DMS53 treated with DMSO at 0.1 percent for 48 hours (cell line): ENCODE measurements at regions not wholly inside any gene's neighbourhood (a gene's known extent, or its start where the extent isn't known, plus 50 kb on each side); places are given as distances from the start of the nearest gene placed in this dataset.
"Not testable (repeated sequence)": the region's sequence is repeated elsewhere in the genome, so short reads cannot be mapped to it uniquely, and the experiment has no call there.

Experiments
- DNase-seq: peaks from one replicate; lab custom pipeline; 2025; ENCODE audit not compliant: unreplicated experiment; lab: John Stamatoyannopoulos, UW

DNA sequence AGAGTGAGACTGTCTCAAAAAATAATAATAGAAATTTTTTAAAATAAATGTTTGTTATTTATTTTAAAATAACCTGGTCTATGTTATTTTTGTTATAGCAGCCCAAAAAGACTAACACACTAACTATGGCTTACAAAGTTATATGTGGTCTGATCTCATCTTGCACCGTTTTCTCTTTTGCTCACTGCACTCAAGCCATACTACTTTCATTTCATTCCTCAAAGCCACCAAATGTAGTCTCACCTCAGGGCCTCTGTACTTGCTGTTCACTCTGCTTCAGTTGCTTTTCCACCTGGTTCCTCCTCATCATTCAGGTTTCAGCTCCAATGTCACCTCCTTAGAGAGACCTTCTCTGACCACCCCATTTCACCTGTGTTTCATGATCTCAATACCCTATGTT is 55.2 kb upstream of the MDM1 start:
- DNase-seq: no peak

DNA sequence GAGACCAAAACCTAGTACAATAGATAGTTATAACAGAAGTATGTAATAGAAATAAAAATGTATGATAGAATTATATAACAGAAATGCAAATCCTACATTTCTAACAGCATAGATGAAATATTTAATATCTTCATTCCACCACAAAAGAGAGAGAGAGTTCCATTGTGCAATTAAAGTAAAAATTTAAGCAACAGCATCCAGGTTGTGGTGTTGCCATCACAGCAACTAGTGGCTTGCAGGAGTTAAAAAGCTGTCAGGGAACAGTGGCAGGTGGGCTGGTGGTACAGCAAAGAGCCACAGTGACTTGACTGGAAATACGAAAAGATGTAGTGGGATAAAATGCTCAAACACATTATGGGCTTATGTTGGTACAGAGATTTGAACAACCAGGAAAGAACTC is 57.1 kb upstream of the MDM1 start:
- DNase-seq: no peak

DNA sequence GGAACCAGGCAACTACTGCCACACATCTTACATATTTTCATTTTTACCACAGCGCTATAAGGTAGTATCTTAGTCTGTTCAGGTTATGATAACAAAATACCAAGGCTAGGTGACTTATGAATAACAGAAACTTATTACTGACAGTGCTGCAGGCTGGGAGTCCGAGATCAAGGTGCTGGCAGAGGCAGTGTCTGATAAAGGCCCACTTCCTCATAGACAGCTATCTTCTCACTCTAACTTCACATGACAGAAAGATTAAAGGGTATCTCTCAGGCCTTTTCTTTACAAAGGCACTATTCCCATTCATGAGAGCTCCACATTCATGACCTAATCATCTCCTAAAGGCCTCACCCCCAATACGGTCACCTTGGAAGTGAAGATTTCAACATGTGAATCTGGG is 59.8 kb upstream of the MDM1 start:
- no peak for DNase-seq

DNA sequence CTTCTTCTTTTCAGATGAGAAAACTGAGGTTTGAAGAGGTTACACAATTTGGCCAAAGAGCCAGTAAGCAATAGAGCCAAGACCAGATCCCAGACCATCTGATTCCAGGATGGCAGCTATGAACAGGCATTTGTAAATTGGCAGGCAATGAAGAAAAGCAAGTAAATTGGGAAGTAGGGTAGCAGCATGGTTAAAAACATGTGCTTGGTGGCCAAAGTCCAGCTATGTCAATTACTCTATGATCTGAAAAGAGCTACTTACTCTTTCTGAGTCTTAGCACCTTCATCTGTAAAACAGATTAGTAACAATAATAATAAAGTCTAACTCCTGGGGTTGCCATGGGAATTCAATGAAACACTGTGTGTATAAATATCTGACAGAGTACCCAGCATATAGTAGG is 60.2 kb upstream of the MDM1 start:
- DNase-seq: no peak

DNA sequence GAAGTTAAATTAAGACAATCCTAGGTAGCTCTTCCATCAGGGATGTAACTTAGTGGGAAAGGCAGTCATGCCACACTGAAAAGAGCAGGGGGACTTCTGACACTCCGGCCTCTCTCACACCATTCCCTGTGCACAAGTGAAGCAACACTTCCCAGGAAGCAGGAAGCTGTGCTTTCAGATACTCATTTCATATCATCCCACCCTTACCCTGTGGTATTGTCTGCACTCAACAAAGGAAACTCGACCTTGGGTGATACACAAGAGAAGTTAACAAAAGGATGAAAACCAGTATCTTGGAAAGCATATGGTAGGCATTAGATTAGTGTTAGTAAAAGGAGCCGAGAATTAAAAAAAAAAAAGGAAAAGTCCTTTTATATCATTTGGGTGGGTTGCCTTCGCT is 61.3 kb upstream of the MDM1 start:
- no peak for DNase-seq

DNA sequence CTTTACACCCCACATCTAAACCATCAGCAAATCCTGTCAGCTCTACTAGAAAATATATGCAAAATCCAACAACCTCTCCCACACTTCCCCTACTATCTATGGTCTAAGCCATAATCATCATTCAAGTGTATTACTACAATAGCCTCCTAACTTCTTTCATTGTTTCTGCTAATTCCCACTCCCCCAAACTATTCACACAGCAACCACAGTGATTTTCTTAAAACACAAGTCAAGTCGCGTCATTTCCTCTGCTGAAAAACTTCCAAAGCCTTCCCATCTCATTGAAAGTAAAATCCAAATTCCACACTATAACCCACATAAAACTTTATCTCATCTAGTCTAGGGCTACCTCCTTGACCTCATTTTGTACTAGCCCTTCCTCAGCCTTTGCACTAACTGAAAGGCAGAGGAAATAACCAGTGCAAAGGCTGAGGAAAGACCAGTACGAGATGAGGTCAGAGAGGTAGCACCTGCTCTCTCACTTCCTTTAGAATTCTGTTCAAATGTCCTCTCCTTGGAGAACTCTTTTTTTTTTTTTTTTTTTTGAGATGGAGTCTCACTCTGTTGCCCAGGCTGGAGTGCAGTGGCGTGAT is 65.5 kb upstream of the MDM1 start:
- no peak for DNase-seq

DNA sequence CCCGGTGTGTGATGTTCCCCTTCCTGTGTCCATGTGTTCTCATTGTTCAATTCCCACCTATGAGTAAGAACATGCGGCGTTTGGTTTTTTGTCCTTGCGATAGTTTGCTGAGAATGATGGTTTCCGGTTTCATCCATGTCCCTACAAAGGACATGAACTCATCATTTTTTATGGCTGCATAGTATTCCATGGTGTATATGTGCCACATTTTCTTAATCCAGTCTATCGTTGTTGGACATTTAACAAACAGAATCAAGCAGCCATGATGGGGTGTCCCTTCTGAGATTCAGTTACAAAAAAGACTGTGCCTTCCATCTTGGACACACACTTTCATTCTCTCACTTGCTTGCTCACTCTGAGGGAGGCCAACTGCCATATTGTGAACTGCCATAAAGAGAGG is 66.5 kb upstream of the MDM1 start:
- DNase-seq: not testable (repeated sequence)

DNA sequence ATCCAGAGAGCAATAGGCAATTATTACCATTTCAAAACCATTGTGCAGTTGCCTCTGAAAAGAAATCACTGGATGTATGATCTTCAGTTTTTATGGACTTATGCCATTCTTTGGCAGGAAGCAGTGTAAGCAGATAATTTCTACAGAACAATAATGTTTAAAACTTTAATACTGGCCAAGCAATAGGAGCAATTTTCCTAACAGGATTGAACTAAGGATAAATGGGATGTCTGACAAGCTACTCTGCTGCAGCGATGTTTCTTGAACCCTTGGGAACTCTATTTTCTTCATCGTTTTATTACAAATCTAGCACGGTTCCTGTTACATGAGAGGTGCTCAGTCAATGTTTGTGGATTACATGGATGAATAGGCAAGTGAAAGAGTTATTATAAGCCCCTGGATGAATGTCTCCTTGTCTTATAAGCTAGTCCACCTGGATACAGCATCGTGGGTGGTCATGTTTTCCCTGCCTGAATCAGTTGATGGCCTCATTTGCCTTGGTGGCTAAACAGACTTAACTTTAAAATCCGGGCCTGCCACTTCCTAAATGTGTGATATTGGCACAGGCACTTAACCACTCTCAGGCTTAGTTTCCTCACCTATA is 68.2 kb upstream of the MDM1 start:
- DNase-seq: peak; percentile 12

DNA sequence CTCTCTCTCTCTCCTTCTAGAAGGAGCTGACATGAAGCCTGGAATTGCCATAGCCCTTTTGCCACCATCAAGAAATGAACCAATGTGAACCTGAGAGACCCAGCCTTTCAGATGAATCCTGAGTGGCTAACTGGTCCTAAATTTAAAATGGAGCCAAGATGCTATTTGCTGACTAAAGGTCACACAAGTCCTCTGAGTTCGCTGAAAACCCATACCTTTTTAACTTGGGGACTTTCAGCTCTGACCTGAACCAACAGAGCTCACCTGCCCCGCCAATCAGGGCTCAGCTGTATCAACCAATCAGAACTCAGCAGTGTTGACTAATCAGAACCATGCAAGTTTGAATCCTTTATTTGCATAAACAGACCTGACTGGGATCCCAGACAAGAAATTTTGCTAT is 70.3 kb upstream of the MDM1 start:
- no peak for DNase-seq

DNA sequence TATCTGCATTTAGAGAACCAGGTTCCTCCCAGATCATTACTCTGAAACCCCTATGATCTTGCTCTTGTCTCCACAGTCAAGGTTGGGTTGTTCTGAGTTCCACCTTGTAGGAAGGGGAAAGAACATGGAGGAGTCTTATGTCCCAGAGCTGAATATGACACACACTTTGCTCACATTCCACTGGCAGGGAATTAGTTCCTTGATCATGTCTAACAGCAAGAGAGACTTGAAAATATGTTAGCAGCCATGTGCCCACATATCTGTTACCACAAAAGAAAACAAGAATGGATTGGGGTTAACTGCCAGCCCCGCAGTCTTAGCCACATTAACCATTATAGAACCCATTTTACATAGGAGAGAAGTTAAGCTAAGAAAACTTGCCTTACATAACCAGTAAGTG is 71.1 kb upstream of the MDM1 start:
- DNase-seq: no peak

DNA sequence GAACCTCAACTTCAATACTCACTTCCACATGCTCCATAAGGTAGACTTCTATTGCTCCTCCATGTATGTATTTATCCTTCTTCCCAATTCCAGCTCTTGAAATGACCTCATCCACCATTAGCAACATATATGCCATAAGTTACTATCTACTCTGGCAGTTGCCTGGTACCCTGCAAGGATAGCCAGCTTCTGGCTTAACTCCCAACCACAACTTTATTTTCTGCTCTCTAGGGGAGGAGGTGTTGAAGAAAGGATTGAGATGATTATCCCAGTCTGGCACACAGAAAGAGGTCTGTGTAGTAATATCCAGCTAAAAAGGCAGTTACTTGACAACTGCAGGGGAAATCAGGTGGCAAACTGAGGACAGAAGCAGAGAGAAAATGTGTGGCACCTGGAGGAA is 71.5 kb upstream of the MDM1 start:
- DNase-seq: no peak

DNA sequence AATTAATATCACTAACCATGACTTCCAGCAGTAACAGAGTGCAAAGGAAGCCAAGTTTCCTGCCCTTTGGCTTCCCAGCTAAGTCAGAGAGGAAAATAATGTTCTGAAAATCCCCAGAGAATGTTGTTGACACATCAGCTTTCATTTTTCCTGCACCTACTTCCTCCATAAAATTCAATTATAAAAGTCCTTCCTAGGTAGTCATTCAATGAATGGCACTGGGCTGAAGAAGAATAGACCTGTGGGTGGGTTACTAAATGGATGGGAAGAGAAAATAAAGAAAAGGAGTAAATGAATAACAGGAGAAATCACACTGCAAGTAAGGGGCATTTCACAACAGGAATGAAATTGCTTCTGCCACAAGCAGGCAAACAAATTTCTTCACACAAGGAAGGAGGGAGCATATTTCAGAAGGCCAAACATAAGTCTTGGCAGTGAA is 73.2 kb upstream of the MDM1 start:
- DNase-seq: no peak

DNA sequence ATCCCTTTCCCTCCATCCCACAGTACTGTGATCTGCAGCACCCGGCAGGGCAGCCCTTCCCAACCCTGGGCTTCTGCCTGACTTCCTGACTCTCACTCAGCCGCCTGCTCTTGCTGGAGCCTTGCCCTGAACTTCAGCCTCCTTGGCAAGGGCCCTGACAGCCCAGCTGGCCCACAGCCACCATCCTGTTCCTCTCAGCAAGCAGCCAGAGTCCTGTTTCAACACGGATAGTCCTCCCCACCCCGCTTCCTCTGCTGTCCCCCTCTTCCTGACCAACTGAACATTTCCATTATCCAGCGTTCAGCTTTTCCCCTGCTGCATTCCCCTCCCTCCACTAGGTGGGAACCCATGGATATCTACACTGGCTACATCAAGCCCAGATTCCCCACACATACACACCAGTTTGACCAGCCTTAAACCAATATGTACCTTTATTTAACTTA is 74.0 kb upstream of the MDM1 start:
- no peak for DNase-seq

DNA sequence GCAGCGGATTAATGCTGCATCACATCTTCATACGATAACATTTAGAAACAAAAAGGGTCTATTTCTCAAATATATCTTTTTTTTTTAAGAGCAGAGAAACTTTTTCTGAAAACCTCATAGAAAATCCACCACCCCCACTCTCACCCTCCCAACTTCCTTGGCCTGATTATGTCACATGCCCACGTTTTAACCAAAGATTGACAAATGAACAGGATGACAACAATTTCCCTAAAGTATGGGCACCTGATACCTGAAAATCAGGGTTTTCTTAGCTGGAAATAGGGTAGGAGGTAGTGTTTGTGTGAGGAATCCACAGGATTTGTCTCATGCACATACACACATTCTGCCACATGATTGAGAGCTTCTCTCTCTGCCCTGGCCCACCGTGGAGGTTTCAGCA is 74.7 kb upstream of the MDM1 start:
- DNase-seq: no peak

DNA sequence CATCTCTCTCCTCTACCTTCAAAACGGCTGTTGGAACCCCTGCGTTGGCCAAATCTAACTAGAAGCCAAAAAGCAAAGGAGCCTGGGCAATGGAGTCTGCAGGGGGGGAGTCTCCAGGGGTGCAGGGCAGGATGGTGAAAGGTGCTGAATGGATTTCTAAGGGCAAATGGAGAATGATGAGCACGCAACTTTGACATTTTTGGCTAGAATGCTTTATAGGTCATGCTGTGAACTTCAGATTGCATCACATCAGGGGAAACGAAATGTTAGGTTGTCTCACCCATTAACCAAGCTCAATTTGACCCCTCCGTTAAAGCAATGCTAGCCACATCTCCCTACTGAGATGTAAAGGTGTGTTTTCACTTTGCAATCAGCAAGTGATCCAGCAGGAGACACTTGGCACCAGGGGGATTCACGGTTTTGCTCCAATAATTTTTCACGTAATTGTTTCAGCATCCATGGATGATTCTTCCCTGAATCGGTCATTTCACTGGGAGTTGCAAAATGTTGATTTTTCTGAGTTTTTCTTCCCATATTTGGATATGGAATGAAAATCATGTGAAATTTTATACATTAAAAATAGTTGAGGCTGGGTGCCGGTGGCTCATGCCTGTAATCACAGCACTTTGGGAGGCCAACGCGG is 78.0 kb upstream of the MDM1 start:
- DNase-seq: no peak

DNA sequence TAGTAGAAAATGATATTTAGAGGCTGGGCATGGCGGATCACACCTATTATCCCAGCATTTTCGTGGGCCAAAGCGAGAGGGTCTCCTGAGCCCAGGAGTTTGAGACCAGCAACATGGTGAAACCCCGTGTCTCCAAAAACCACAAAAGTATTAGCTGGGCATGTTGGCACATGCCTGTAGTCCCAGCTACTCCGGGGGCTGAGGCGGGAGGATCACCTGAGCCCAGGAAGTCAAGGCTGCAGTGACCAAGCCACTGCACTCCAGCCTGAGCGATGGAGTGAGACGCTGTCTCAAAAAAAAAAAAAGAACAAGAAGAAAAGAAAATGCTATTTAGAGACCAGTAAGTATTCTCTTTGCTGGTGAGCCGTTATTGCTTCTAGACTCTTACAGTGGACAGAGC is 79.2 kb upstream of the MDM1 start:
- no peak for DNase-seq

DNA sequence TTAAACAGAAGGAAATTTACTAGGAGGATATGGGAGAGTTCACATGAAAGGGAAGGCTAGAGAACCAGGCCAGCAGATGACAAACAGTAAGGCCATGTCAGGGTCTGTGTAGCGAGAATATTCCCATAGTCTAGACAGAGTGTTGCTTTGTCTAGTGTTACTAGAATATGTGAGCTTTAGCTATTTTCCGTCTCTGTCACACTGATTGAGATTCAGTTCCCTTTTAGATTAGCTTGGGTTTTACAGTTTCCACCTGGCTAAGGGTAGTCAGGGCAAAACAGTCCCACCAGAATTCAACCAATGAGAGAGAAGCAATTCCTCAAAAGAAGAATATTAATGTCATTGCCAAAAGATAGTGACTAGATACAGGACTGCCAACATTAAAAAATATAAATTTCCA is 82.8 kb upstream of the MDM1 start:
- DNase-seq: no peak

DNA sequence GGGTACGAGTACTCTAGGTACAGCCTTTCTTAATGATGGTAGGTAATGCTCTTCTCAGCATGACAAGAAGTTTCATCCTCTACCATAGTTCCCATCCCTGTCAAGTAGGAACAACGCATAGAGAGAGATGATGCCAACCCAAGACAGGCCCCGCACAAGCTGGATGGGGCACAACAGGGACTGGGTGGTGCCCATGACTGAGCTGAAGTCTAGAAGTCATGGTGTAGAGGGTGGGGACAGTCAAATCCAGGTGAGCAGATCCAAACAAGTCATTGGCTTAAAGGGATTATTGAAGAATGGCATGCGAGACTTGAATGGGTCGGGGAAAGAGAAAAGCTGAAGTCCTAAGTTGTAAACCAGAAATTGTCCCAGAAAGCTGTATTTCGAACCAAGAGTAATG is 84.2 kb upstream of the MDM1 start:
- DNase-seq: no peak

DNA sequence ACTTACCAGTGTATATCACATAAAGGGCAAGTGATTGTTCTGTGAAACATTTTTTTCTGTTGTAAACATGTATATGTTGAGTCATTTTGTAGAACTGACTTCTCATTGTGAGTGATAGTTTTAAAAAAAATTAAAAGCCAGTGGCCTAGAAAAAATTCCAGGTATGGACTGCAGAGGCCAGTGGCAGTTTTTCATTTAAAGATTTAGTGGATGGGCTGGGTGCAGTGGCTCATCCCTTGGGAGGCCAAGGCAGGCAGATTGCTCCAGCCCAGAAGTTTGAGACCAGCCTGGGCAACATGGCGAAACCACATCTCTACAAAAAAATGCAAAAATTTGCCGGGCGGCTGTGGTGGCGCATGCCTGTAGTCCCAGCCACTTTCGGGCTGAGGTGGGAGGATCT is 84.7 kb upstream of the MDM1 start:
- no peak for DNase-seq

DNA sequence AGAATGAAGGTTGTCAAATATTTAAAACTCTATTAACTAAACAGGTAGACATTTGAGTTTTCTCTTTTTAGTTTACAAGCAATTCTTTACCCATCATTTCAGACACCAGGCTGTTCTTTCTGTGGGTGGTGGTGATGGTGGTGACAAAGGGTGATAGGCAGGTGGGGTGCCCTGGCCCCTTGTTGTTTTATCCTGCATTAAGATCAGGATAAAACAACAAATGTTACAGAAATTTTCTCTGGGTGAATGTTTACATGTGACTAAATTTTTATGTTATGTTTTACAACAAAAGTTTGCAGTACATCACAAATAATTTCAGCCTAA is 85.9 kb upstream of the MDM1 start:
- DNase-seq: no peak

DNA sequence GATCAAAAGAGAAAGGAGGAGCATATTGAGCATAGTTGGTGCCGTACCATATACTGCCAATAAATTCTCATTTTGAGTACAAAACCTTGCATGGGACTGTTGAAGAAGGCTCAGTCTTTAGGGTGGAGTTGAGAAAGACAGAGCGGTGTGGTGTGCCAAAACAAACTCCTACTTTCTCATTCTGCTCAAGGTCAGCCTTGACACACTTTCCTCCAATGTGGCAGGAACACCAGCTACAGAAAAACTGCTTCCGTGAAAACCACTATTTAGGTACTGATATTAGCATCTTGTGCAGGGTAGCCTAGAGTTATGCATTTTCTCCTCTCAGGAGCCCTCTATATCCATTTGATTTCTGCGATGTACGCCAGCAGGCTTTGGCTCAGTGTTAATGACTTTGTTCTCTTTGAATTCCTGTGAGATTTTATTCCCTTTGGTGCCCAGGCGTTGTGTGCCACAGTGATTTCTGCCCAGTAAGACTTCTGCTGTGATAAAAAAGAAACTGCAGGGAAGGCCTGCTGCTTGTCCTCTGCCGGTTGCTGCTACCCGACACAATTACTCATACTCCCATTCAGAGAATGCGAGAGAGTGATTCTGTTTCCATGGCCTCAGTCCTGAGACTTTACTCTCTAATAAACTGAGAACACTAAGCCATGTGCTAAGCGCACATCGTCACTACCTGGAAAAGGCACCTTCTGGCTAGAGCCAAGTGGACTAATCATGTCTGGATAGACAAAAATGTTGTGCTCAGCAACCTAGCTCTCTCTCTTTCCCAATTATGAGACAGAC is 88.3 kb upstream of the MDM1 start:
- no peak for DNase-seq

DNA sequence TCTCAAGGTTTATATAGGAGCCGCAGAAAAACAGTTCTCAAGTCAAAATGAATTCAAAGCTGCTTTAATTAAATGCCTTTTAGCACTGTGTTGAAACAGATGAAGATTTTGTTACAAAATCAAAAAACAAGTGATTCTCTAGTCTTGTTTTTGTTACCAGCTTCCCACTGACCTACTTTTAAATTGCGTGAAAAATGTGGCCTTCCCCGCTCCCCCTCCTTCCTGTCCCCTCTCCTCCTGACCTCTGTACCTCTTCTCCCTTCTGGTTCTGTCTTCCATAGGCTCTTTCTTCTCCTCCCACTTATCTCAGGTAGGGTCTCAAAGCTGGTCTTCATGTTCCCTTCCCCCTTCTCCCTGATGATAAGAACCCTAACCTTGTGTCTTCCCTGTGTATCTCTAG is 90.0 kb upstream of the MDM1 start:
- DNase-seq: no peak
